Endothelial cell (in vitro differentiated cells): ENCODE measurements at regions not wholly inside any gene's neighbourhood (a gene's known extent, or its start where the extent isn't known, plus 50 kb on each side); places are given as distances from the start of the nearest gene placed in this dataset.
A peak's percentile ranks its signal among the peaks of the same experiment; 100 is the strongest.

ENCODE experiments used
- DNase-seq: peaks from one replicate; pipeline ENCODE4 v3.0.0; 2021; ENCODE audit warnings: low spot score
- H3K27ac Mint-ChIP-seq: one replicate; pipeline ENCODE4 v1.8.0; 2021; ENCODE audit warnings: mixed read lengths, inconsistent platforms; ENCODE audit not compliant: unreplicated experiment
- H3K27me3 Mint-ChIP-seq: one replicate; pipeline ENCODE4 v1.8.0; 2021; ENCODE audit warnings: mild to moderate bottlenecking, moderate library complexity, mixed read lengths, inconsistent platforms; ENCODE audit not compliant: unreplicated experiment
- H3K36me3 Mint-ChIP-seq: one replicate; pipeline ENCODE4 v1.8.0; 2021; ENCODE audit warnings: mild to moderate bottlenecking, low read depth, mixed read lengths, inconsistent platforms; ENCODE audit not compliant: unreplicated experiment
- H3K4me1 Mint-ChIP-seq: one replicate; pipeline ENCODE4 v1.8.0; 2021; ENCODE audit warnings: mild to moderate bottlenecking, mixed read lengths, inconsistent platforms; ENCODE audit not compliant: unreplicated experiment
- H3K4me3 Mint-ChIP-seq: one replicate; pipeline ENCODE4 v1.8.0; 2021; ENCODE audit warnings: mild to moderate bottlenecking, mixed read lengths, inconsistent platforms; ENCODE audit not compliant: unreplicated experiment
- H3K9me3 Mint-ChIP-seq: one replicate; pipeline ENCODE4 v1.8.0; 2021; ENCODE audit warnings: mixed read lengths, inconsistent platforms; ENCODE audit not compliant: unreplicated experiment
- TF ChIP-seq, protein P1 (sequence below): fragments of 200-600 bp; sonication (generic); IDR thresholded peaks from one replicate; pipeline ENCODE4 v1.5.0; 2021; ENCODE audit warnings: antibody characterized with exemption; ENCODE audit not compliant: unreplicated experiment

DNA sequence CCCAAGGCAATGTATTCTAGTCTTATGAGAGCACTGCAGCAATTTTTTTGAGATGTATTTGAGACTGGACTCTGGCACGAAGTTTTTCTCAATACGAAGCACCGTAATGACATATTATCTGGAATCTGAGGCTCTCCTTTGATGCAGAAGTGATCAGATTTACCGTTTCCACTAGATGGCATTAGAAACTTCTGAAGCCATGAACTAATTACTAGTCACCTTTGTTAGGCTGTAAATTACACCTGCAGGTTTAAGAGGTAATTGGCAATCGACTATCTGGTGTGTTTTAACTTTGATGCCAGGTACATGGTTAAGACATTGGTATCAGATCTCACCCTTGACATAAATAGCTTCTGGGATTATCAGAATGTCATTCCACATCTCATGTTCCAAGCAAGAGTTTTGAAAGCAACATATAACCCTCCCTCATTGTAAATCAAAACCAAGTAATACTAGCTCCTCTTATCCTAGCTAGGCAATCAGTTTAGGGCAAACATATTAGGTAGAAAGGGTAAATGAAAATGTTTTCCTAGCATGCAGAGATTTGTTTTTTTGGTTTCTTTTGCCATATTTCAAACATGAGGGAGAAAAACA, 254.6 kb upstream of the SPRED2 start:
- Mint-ChIP-seq H3K4me1 (no peaks in the 10 kb centered on the region), H3K36me3 (no peaks in the 10 kb centered on the region), H3K27ac (no peak overlapping the region), H3K4me3 (no peak overlapping the region), H3K27me3 (peaks cover 1% of the 10 kb centered on the region), H3K9me3 (no peaks in the 10 kb centered on the region)
- TF ChIP-seq, protein P1, sequence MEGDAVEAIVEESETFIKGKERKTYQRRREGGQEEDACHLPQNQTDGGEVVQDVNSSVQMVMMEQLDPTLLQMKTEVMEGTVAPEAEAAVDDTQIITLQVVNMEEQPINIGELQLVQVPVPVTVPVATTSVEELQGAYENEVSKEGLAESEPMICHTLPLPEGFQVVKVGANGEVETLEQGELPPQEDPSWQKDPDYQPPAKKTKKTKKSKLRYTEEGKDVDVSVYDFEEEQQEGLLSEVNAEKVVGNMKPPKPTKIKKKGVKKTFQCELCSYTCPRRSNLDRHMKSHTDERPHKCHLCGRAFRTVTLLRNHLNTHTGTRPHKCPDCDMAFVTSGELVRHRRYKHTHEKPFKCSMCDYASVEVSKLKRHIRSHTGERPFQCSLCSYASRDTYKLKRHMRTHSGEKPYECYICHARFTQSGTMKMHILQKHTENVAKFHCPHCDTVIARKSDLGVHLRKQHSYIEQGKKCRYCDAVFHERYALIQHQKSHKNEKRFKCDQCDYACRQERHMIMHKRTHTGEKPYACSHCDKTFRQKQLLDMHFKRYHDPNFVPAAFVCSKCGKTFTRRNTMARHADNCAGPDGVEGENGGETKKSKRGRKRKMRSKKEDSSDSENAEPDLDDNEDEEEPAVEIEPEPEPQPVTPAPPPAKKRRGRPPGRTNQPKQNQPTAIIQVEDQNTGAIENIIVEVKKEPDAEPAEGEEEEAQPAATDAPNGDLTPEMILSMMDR, result peak; percentile 10
- no peak for DNase-seq

DNA sequence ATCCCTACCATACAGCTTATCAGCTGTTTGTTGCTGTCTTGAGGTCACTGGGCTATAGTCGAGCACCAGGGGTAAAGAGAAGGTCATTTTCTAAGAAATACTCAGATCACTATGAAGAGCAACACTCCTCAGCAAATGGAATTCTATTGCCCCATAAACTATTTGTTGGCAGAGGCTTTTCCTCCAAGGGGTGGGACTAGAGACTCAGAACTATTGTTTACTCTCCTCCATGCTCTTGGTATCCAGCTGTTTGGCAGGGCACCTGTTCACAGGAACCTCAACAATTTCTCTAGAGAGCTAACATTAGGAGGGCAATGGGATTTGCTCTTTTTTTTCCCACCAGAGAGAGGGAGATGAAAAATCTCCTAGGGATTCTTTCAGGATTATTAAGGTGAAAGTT, 249.1 kb upstream of the SPRED2 start:
- TF ChIP-seq, protein P1, result no peak
- Mint-ChIP-seq H3K27me3 (no peaks in the 10 kb centered on the region), H3K9me3 (no peaks in the 10 kb centered on the region), H3K4me1 (no peaks in the 10 kb centered on the region), H3K36me3 (no peaks in the 10 kb centered on the region), H3K27ac (no peak overlapping the region), H3K4me3 (no peak overlapping the region)
- no peak for DNase-seq

DNA sequence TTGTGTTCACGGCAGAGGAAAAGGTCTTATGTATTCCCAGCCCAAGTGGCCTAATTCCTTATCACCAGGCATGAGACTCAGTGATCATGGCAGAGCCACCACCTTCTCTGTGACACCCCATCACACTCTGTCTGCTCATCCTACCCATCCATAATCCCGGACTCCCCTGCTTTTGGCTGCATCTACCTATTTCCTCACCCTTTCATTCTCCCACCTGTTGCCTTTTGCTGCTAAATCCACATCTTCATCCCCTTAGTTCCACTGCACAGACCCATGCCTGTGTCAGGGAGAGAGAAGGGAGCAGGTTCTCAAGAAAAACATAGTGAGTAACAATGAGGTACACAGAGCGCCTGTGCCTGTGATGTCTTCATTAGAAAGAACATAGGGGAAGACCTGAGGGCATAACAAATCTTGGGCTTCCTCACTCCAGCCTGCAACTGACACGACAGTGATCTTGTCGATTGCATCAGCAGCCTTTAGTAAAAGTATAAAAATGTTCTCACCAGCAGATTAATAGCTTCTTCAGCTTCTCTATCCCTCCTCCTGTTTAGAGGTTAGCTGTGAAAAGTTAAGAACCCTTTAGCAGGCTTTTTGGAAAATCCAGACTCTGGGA, 246.5 kb upstream of the SPRED2 start:
- H3K27me3 Mint-ChIP-seq, result no peaks in the 10 kb centered on the region
- no peak for DNase-seq
- no peak overlapping the region for H3K27ac Mint-ChIP-seq

DNA sequence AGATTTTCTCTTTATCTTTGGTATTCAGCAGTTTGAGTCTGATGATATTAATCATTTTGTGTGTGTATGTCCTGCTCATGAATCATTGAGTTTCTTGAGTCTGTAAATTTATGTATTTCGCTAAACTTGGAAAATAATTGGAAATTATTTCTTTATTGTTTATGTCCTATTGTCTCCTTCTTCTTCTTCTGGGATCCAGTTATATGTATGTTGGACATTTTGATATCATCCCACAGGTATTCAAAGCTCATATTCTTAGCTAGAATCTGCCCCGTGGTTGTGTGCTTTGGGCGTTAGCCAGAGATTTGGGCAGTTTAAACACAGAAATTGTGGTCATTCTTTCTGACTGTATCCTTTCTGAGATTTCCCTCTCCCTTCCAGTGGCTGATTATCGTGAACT, 243.0 kb upstream of the SPRED2 start:
- no peaks in the 10 kb centered on the region for H3K9me3 Mint-ChIP-seq
- H3K4me3 Mint-ChIP-seq, result no peak overlapping the region
- no peaks in the 10 kb centered on the region for H3K36me3 Mint-ChIP-seq
- H3K27ac Mint-ChIP-seq, result no peak overlapping the region
- no peaks in the 10 kb centered on the region for H3K27me3 Mint-ChIP-seq
- TF ChIP-seq, protein P1, result no peak
- DNase-seq, result no peak
- no peaks in the 10 kb centered on the region for H3K4me1 Mint-ChIP-seq

More for the DNA sequence above, 246.5 kb upstream of the SPRED2 start:
- Mint-ChIP-seq H3K4me1 (no peaks in the 10 kb centered on the region), H3K36me3 (no peaks in the 10 kb centered on the region), H3K9me3 (no peaks in the 10 kb centered on the region), H3K4me3 (no peak overlapping the region)
- TF ChIP-seq, protein P1, result no peak

DNA sequence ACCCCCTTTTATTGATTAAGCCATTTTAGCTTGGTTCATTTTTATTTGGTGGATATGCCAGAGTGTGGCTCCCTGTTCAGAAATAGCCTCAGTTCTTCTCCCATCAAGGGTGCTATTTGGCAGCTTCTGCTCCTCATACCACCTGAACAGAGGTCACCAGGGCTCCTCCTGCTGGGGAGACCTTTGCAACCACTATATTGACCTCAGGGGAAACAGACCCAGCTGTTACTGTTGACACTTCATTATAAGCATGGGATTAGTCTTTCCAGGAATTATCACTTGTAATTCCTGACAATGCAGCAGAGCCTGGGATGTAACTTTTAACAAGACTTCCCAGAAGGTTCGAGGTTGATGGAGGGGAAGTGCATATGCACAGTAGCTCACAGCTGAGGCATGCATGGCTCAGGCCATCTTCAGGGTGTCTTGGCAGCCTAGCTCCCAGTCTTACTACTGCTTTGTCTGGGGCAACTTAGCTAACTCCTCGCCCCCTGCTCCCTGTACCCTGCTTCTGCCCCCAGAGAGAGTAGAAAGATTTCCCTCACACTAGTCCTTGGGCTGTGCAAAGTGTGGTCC, 239.4 kb upstream of the SPRED2 start:
- Mint-ChIP-seq H3K27me3 (peaks cover 1% of the 10 kb centered on the region), H3K9me3 (no peaks in the 10 kb centered on the region), H3K36me3 (peaks cover 4% of the 10 kb centered on the region), H3K4me3 (no peak overlapping the region), H3K27ac (no peak overlapping the region), H3K4me1 (no peaks in the 10 kb centered on the region)
- TF ChIP-seq, protein P1, result no peak
- DNase-seq, result no peak
